Heart left ventricle (tissue), 16 donors: ENCODE measurements at regions not wholly inside any gene's neighbourhood (a gene's known extent, or its start where the extent isn't known, plus 50 kb on each side); places are given as distances from the start of the nearest gene placed in this dataset.

Source experiments
- ATAC-seq, 4 donors: fragments of 200-7000 bp; cut with Tn5 transposase; one replicate each; pipeline ENCODE4 v1.9.1; 2020 to 2022; ENCODE audit warnings: moderate library complexity in 4 of 4, mild to moderate bottlenecking in 3 of 4, moderate number of reproducible peaks in 1 of 4
- DNase-seq, 5 donors: peaks; one replicate each; pipeline ENCODE4 v3.0.0-alpha.2; 2020
- H3K27ac ChIP-seq, 12 donors: fragments of 200-600 bp; sonication (generic) in 4 of 12; one replicate each; pipeline versions ENCODE4 v1.5.0 to v1.8.0; 2016 to 2022; ENCODE audit warnings: mild to moderate bottlenecking in 2 of 12
- H3K27me3 ChIP-seq, 9 donors: fragments of 200-600 bp; sonication (generic) in 2 of 9; one replicate each; pipeline versions ENCODE4 v1.5.1 to v1.8.0; 2016 to 2022; ENCODE audit warnings: mild to moderate bottlenecking in 3 of 9
- H3K36me3 ChIP-seq, 9 donors: fragments of 200-600 bp; sonication (generic) in 2 of 9; one replicate each; pipeline versions ENCODE4 v1.5.0 to v1.8.0; 2018 to 2022; ENCODE audit warnings: mild to moderate bottlenecking in 2 of 9
- H3K4me1 ChIP-seq, 12 donors: fragments of 200-600 bp; sonication (generic) in 4 of 12; one replicate each; pipeline versions ENCODE4 v1.5.0 to v1.8.0; 2016 to 2022; ENCODE audit warnings: mild to moderate bottlenecking in 3 of 12
- H3K4me3 ChIP-seq, 12 donors: fragments of 200-600 bp; sonication (generic) in 4 of 12; one replicate each; pipeline versions ENCODE4 v1.5.0 to v1.8.0; 2017 to 2022; ENCODE audit warnings: mild to moderate bottlenecking in 9 of 12, moderate library complexity in 4 of 12
- H3K9me3 ChIP-seq, 12 donors: fragments of 200-600 bp; sonication (generic) in 4 of 12; one replicate each; pipeline versions ENCODE4 v1.5.0 to v1.8.0; 2016 to 2022; ENCODE audit warnings: mild to moderate bottlenecking in 1 of 12
- CTCF ChIP-seq, 12 donors: fragments of 200-600 bp; sonication (generic) in 4 of 12; IDR thresholded peaks; one replicate each; pipeline versions ENCODE4 v1.5.0 to v1.8.0; 2018 to 2022; ENCODE audit warnings: antibody characterized with exemption in 12 of 12, mild to moderate bottlenecking in 5 of 12
- POLR2A ChIP-seq, 2 donors: fragments of 450-650 bp; IDR thresholded peaks; one replicate each; pipeline ENCODE4 v1.6.1; 2017; ENCODE audit warnings: antibody characterized with exemption in 2 of 2, mild to moderate bottlenecking in 2 of 2, moderate library complexity in 2 of 2
- WGBS, 4 donors: extraction: QIAGEN DNeasy Blood & Tissue Kit in 2 of 4; methylation state at CpG; one replicate each; pipeline versions ENCODE4 v1.1.5 to v1.1.7; 2013 to 2018; 5-methylcytosine and 5-hydroxymethylcytosine counted together
- intact Hi-C, 10 donors: fragments of 100-400 bp; cut with DNase I; formaldehyde crosslinking; loops; one replicate each; pipeline versions ENCODE4 v1.11.1 to v1.14.2; 2022
- donor health status: ischemic (EF 13 %, LVEDD 7.1; RV severe dilation, severe dysfunction).
- donor health status: healthy with polysubstance abuse.
- donor health status: DM: no; HTN: yes; CAD: no.
- donor health status: DM: no; HTN: no; CAD: no.
- donor health status: ischemic (EF 25% LVEDD 6.9; RV normal size, moderate dysfunction).
- donor health status: ischemic (EF 25% LVEDD 5.7; RV mildly dilated, moderate dysfunction).
- donor health status: healthy.
- donor health status: DM: yes; HTN: yes; CAD: no.
- donor health status: ischemic (EF 35%, LVEDD 5.7; RV mildly dilated, moderate dysfunction).
- donor health status: nonischemic (EF 11% LVEDD 7.7; RV severe dilation, severe dysfunction).
- donor health status: DM: yes; HTN: yes; CAD: no.
- donor health status: PGD.
- donor health status: ischemic (EF 29% LVEDD 5.4; RV normal size, mild dysfunction).
- donor health status: nonischemic (EF 23%, LVEDD 6.1; RV moderate dilation, normal function).

- WGBS, 4 donors, result 56 to 75% (median 73%) methylated on average over 2 of the region's 2 CpGs
- H3K4me3 ChIP-seq, result no peak overlapping the region
- H3K36me3 ChIP-seq, result no peaks in the 10 kb centered on the region
- TF ChIP-seq CTCF (IDR thresholded peaks at IDR 0.05) (no peak), POLR2A (IDR thresholded peaks at IDR 0.05) (no peak)
- no peaks in the 10 kb centered on the region for H3K4me1 ChIP-seq
- no peaks in the 10 kb centered on the region for H3K9me3 ChIP-seq
- no peaks in the 10 kb centered on the region for H3K27me3 ChIP-seq
- H3K27ac ChIP-seq, result no peak overlapping the region
- intact Hi-C loops, result no loop called here
- DNase-seq, result no peak
- no peak for ATAC-seq
Observed at GRCh38 chr12:97813301-97813700, 350.7 kb downstream of the RMST start.

GRCh38 chr12:97821806-97822205 is 359.2 kb downstream of the RMST start:
- ATAC-seq, result no peak
- no peaks in the 10 kb centered on the region for H3K36me3 ChIP-seq
- no peaks in the 10 kb centered on the region for H3K27me3 ChIP-seq
- H3K9me3 ChIP-seq, result no peaks in the 10 kb centered on the region
- no peaks in the 10 kb centered on the region for H3K4me1 ChIP-seq
- TF ChIP-seq CTCF (IDR thresholded peaks at IDR 0.05) (no peak), POLR2A (IDR thresholded peaks at IDR 0.05) (no peak)
- H3K27ac ChIP-seq, result no peak overlapping the region
- intact Hi-C loops, result no loop called here
- DNase-seq, result no peak
- no peak overlapping the region for H3K4me3 ChIP-seq
- WGBS, 4 donors, result 85 to 89% (median 88%) methylated on average over 4 of the region's 4 CpGs

GRCh38 chr12:97835541-97835940 is 372.9 kb downstream of the RMST start:
- TF ChIP-seq CTCF (IDR thresholded peaks at IDR 0.05) (no peak), POLR2A (IDR thresholded peaks at IDR 0.05) (no peak)
- Histone ChIP-seq H3K9me3 (no peaks in the 10 kb centered on the region), H3K27me3 (no peaks in the 10 kb centered on the region), H3K4me1 (no peaks in the 10 kb centered on the region), H3K27ac (no peak overlapping the region), H3K36me3 (no peaks in the 10 kb centered on the region), H3K4me3 (no peak overlapping the region)
- intact Hi-C loops, result no loop called here
- ATAC-seq (no peak), DNase-seq (no peak)
- WGBS, 4 donors, result 65 to 71% (median 68%) methylated on average over 4 of the region's 4 CpGs

GRCh38 chr12:97837401-97837800 is 374.8 kb downstream of the RMST start:
- no peak overlapping the region for H3K27ac ChIP-seq
- DNase-seq, result no peak
- H3K27me3 ChIP-seq, result no peaks in the 10 kb centered on the region
- H3K36me3 ChIP-seq, result no peaks in the 10 kb centered on the region
- no peaks in the 10 kb centered on the region for H3K9me3 ChIP-seq
- no peaks in the 10 kb centered on the region for H3K4me1 ChIP-seq
- H3K4me3 ChIP-seq, result no peak overlapping the region
- ATAC-seq, result peak in 3 of 4 donors; percentile 11 to 49 (median 20)
- TF ChIP-seq CTCF (IDR thresholded peaks at IDR 0.05) (no peak), POLR2A (IDR thresholded peaks at IDR 0.05) (no peak)
- intact Hi-C loops, result no loop called here
